ENCODE measurements at regions not wholly inside any gene's neighbourhood (a gene's known extent, or its start where the extent isn't known, plus 50 kb on each side); places are given as distances from the start of the nearest gene placed in this dataset.
"Not testable (repeated sequence)": the region's sequence is repeated elsewhere in the genome, so short reads cannot be mapped to it uniquely, and the experiment has no call there.

DNA sequence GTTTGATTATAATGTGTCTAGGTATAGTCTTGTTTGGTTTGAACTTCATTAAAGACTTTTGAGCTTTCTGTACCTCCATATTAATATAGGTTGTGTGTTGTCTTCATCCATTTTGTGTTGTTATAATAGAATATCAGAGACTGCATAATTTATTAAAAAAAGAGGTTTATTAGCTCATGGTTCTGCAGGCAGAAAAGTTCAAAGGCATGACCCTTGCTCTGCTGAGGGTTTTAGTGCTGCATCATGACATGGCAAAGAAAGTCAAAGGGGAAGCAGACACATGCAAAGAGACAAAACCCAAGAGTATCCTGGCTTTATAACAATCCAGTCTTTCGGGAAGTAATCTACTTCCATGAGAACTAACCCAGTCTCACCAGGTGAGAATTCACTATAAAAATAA lies 358.2 kb downstream of the EDEM1 start:
- DNase-seq (ENCODE audit: low read depth), result no peak

DNA sequence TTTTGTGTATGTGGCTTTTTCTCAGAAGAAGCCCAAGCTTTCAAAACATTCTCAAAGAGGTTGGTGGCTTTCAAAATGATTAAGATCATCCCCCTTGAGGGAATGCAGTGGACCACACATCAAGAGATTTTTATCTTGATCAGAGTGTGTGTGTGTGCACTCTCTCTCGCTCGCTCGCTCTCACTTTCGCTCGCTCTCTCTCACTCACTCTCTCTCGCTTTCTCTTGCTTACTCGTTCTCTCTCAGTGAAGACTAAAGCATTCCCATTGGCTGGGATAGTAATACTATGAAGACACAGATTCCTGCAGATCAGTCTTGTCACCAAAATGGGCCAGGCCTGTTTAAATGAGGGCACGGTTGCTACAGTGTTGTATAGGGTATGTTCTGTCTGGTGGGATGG lies 365.7 kb downstream of the EDEM1 start:
- DNase-seq (ENCODE audit: low read depth), result no peak

GRCh38 chr3:5554245-5554747 lies 366.8 kb downstream of the EDEM1 start:
- DNase-seq (ENCODE audit: low read depth), result no peak

GRCh38 chr3:5560199-5560598 lies 372.7 kb downstream of the EDEM1 start:
- DNase-seq (ENCODE audit: low read depth), result no peak

DNA sequence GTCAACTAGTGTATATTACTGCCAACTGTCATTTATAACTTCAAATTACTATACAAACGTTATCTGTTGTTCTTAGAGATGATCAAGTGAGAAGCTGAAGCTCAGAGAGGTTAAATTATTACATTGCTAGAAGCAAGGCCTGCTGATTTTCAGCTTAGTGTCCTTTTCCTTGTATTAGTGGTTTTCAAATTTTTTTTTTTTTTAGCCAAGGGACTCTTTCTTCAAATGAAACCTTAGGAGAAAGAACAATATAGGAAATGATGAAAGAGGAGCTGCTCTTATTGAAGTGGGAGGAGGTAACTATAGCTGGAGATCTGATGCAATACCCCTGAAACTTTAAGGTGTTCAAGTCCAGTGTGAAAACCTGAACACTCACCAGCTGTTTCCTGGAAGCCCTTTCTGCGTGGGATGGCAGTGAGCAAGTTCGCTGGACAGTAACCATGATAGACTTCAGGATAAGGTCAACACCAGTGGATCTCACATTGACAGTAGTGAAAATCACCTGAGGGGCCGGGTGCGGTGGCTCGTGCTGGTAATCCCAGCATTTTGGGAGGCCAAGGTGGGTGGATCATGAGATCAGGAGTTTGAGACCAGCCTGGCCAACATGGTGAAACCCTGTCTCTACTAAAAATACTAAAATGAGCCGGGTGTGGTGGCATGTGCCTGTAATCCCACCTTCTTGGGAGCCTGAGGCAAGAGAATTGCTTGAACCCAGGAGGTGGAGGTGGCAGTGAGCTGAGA lies 376.2 kb downstream of the EDEM1 start:
- DNase-seq (ENCODE audit: low read depth), result no peak

DNA sequence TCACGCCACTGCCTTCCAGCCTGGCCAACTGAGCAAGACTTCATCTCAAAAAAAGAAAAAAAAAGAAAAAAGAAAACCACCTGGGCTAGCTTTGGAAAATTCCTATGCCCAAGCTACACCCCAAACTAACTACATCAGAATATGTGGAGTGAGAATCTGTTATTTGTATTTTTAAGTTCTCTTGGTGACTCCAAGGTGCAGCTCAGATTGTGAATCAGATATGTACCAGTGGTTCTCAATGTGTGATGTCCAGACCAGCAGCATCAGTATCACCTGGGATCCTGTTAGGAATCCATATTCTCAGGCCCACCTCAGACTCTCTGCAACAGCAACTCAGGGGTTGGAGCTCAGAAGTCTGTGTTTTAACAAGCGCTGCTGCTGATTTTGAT lies 376.8 kb downstream of the EDEM1 start:
- DNase-seq (ENCODE audit: low read depth), result no peak

- no peak for DNase-seq (ENCODE audit: low read depth)
Measured at GRCh38 chr3:5565026-5565425, 377.5 kb downstream of the EDEM1 start.

DNA sequence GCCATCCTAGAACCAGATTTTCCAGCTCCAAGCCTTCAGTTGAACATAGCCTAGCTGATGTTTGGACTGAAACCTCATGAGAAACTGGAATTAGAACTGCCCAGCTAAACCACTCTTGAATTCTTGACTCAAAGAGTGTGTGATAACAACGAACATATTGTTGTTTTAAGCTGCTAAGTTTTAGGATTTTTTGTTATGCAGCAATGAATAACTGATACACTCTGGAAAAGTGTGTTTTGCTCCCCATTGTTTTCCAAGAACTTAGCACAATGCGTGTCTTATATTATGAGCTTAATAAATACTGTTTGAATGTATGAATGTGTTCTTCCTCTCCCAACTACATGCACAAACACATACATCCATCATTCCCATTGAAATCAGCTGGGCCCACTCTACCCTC lies 379.6 kb downstream of the EDEM1 start:
- DNase-seq (ENCODE audit: low read depth), result no peak

GRCh38 chr3:5568451-5568850 lies 380.9 kb downstream of the EDEM1 start:
- DNase-seq (ENCODE audit: low read depth), result no peak

GRCh38 chr3:5569152-5569551 lies 381.6 kb downstream of the EDEM1 start:
- DNase-seq (ENCODE audit: low read depth), result no peak

DNA sequence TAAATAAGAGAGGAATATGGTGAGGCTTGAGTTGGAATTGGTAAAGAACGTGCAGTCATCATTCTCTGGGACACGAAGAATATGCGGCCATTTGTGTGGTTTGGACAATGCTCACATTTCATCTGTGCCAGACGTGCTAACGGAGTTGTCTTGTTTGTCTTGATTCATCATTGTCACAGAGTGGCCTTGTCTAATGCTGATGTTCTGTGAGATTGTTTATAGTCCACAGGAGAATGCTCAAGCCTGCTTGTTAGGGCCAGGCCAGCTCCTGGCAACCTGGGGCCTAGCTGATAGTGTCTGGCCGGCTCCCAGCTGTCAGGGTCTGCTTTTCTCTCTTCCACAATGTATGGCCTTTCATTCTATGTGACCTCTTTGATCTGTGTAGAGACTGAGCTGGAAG lies 384.7 kb downstream of the EDEM1 start:
- no peak for DNase-seq (ENCODE audit: low read depth)

- no peak for DNase-seq (ENCODE audit: low read depth)
Measured at GRCh38 chr3:5576277-5577011, 388.9 kb downstream of the EDEM1 start.

- no peak for DNase-seq (ENCODE audit: low read depth)
Measured at GRCh38 chr3:5579139-5579602, 391.7 kb downstream of the EDEM1 start.

- no peak for DNase-seq (ENCODE audit: low read depth)
Measured at GRCh38 chr3:5579946-5580345, 392.4 kb downstream of the EDEM1 start.

DNA sequence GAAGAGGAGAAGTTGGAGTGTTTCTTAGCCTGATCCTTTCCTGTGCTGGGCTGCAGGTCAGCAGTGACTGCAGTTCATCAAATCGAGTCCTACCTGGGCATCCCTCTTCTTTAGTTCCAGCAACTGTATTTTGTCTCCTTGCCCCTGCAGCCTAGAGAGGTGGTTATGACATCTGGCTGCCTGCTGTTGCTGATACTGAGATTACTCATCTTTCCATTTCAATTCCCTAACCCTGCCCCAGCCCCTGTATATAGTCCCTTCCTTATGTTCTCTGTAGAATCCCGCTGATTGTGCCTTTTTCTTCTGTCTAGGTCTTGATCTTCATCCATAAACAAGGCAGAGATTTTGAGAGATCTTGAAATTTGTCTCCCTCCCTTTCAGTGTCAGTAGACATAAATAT lies 393.3 kb downstream of the EDEM1 start:
- no peak for DNase-seq (ENCODE audit: low read depth)

GRCh38 chr3:5581743-5582142 lies 394.2 kb downstream of the EDEM1 start:
- DNase-seq (ENCODE audit: low read depth), result no peak

GRCh38 chr3:5583920-5584319 lies 396.4 kb downstream of the EDEM1 start:
- no peak for DNase-seq (ENCODE audit: low read depth)

DNA sequence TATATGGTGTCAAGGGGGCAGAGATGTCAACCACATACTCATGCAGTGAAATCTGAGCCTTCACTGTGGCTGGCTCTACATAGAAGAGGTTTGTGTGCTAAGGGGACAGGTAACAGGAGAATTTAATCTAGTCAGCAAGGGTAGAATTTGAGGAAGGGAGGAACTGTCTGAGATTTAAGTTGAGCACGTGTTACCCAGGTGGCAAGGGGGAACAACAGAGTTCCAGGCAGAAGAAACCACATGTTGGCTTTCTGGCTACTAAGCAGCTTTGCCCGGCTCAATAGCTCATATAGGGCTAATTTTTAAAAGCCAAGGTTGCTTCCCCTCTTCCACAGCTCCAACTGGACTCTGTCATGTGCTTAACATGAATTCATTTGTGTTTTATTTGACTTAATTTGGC lies 397.6 kb downstream of the EDEM1 start:
- DNase-seq (ENCODE audit: low read depth), result no peak

GRCh38 chr3:5606884-5607472 lies 419.5 kb downstream of the EDEM1 start:
- DNase-seq (ENCODE audit: low read depth), result no peak

GRCh38 chr3:5607581-5607980 lies 420.1 kb downstream of the EDEM1 start:
- no peak for DNase-seq (ENCODE audit: low read depth)

GRCh38 chr3:5608971-5609370 lies 421.5 kb downstream of the EDEM1 start:
- DNase-seq (ENCODE audit: low read depth), result not testable (repeated sequence)

DNA sequence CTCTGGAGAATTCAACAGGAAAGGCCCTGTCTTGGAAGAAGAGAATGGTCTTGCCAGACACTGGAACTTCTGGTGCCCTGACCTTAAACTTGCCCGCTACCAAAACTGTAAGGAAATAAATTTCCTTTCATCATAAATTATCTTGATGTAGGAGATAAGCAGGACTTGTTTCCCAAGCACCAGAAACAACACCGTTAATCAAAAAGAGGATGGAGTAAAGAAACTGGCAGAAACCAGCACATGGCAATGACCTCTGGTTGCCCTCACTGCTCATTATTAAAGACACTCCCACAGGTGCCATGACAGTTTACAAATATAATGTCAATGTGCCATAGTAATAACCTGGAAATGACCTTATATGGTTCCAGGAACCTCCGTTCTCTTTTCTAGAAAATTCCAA lies 426.1 kb downstream of the EDEM1 start:
- no peak for DNase-seq (ENCODE audit: low read depth)

DNA sequence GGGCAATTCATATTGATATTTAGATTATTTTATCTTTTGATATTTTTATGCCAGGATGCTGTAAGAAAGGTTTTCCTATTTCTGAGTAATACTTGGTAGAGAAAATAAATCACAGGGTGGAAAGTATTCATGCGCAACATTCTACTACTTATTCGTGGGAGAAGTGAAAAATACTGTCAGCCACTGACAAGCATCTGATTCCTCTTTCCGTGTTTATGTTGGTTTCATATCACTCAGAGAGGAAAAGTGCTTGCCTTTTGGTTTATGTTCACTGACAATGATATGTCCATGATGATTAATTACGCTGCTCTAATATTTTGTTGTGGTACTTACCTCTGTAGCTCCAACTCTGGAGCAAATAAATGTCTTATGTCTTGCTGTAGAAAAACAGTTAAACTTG lies 429.4 kb downstream of the EDEM1 start:
- DNase-seq (ENCODE audit: low read depth), result no peak
